HG03342 (cell line): ENCODE measurements at regions not wholly inside any gene's neighbourhood (a gene's known extent, or its start where the extent isn't known, plus 50 kb on each side); places are given as distances from the start of the nearest gene placed in this dataset.
"Not testable (repeated sequence)": the region's sequence is repeated elsewhere in the genome, so short reads cannot be mapped to it uniquely, and the experiment has no call there.

Experiments
- ATAC-seq: cut with Tn5 transposase; IDR thresholded peaks from one replicate; pipeline ENCODE4 v1.9.1; 2021; ENCODE audit warnings: mild to moderate bottlenecking, moderate library complexity; ENCODE audit not compliant: unreplicated experiment

DNA sequence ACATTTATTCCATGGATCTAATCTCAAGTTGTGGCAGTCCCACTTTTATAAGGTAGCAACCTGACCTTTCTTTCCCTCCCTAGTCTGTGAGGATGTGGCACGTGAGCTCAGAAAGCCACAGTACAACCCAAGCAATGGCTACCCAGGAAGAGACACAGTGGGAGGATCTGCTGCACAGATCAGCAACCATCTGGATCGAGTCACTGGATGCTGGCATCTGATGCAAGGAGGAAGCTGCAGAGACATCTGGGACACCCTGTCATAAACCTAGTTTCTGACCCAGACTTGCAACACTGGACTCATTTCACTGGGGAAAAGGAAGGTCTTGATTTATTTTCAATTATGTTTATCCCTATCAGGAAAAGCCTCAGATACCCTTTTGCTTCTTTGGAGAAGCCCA is 327.1 kb downstream of the PAPSS1 start:
- ATAC-seq = no peak

- ATAC-seq = no peak
These were observed 327.7 kb downstream of the PAPSS1 start for GRCh38 chr4:107392380-107392779.

DNA sequence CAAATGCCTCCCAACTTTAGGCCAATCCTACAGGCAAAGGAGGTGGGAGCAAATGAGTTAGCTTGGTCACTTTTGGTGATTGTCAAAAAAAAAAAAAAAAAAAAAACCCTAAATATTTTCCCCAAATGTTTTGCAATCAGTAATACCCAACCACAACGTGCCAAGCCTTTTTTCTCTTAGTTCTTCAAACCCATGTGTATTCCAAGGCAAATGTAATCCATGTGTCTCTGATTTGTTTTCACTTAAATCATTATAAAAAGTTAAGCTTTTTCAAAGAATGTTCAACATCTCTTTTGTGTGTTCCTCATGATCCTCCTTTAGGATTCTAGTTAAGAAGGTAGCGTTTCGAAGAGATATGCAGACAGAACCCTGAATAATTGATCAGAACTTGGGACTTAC is 328.4 kb downstream of the PAPSS1 start:
- ATAC-seq = no peak

- ATAC-seq = no peak
These were observed 328.9 kb downstream of the PAPSS1 start for GRCh38 chr4:107391009-107391629.

GRCh38 chr4:107389965-107390364 is 330.1 kb downstream of the PAPSS1 start:
- no peak for ATAC-seq

GRCh38 chr4:107388736-107389274 is 331.2 kb downstream of the PAPSS1 start:
- no peak for ATAC-seq

- no peak for ATAC-seq
These were observed 339.1 kb downstream of the PAPSS1 start for GRCh38 chr4:107380836-107381438.

DNA sequence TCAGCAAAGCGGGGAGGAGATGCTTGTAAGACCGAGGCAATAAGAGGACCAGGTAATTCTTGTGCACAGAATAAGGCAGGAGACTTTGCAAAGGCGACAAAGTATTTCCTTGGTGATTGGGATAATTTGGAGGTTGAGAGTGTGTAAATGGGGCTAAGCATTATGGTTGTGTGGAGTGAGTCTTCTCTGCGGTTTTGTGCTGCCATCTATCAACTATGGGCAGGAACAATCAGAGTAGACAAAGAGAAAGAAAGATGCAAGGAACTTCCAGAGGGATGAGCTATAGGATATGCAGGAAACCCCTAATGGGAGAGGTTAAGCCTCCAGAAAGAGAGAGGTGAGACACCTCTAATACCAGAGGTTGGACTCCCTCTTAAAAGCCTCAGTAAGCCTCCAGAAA is 339.8 kb downstream of the PAPSS1 start:
- no peak for ATAC-seq

GRCh38 chr4:107379054-107379869 is 340.8 kb downstream of the PAPSS1 start:
- no peak for ATAC-seq

DNA sequence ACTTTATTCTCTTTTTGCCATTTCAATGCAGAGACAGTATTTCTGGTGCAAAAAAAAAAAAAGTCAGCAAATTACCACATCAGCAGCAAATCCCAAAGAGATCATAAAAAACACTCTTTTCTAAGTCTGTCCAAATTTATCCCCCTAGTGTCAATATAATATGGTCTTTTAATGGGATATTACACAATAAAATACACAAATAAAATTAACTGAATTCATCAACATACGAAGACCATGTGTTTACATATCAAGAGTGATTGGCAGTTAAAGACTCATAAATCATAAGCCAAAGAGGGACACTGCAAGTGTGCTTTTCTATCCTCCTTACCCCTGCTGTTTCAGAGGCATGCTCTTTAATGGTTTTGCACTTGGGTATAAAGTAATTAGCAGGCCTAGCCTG is 340.2 kb upstream of the DKK2 start:
- no peak for ATAC-seq

DNA sequence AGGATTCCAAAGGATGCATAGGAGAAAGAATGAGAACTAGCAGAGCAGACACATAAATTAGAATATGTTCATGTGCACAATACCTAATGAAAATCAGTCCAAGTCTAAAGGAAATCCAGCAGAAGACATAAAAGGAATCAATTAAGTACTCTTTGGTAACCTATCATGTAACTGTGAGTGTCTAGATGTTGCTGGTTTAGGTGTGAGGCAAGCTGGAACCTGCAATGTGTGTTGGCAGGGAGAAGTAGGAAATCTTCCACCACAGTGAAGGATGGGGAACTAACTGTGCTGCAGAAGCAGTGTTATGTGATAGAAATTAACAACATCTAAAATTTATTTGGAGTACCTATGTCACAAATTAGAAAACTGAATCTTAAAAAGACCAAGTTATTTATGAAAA is 330.8 kb upstream of the DKK2 start:
- no peak for ATAC-seq

DNA sequence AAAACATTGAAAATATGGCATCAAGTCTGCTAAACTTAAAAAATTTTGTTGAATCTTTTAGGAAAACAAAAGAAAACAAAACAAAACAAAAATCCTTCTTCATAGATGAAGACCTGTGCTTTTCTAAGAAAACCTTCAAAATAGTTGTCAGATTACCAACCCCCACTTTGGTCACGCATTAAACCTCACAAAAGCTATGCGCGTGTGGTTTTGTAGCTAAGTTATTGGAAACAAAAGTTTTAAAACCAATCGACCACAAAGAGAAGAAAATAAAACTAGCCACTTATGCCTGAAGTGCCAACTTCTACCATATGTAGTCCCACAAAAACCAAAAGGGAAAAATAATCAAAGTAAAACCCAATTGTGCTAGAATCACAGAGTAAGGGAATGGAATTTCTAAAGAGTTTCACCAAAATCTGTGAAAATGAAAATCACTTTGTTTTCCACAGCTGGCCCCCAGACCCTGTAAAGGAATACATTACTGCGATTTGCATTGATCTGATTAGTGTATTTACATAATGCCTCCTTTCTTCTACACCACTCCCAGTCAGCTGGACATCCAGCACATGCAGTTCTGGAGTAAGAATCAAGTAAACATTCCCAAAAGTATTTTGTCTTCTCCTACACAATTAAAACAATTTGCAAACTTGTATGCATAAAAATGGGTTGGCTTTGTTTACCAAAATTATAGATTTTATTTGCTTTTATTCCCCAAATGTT is 330.1 kb upstream of the DKK2 start:
- no peak for ATAC-seq

DNA sequence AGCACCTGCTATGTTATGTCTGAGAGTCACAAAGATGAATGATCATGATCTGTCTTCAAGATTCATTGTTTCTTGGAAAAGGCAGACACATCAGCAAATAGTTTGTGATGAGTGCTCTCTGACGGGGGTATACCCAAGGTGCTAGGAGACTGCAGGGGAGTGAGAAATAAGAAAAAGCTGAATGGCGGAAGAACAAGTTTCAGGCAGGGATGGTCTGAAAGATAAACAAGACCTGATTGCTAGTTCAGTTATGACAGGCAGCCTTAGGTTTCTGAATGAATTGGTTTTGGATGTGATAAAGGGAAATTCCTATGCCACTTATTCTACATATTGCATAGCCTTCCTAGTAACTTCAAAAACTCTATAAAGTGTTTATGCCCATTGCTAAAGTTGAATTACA is 327.0 kb upstream of the DKK2 start:
- no peak for ATAC-seq

- ATAC-seq = no peak
These were observed 323.1 kb upstream of the DKK2 start for GRCh38 chr4:107359208-107359607.

- not testable (repeated sequence) for ATAC-seq
These were observed 318.2 kb upstream of the DKK2 start for GRCh38 chr4:107354304-107354703.

DNA sequence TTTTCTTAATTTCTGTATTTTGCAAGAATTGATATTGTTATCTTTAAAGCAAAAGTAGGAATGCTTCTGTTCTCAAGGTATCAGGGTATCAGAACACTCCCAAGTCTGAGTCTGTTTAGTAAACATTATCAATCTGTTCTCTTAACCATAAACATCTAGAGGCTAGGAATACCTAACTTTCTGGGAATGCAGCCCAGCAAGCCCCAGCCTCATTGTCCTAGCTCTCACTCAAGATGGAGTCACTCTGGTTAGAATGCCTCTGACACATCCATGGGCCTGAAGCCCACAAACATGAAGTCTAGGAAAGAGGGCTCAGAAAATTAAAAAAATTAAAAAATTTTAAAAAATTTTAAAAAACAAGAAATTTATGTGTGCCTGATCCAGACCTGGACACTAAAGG is 315.1 kb upstream of the DKK2 start:
- no peak for ATAC-seq

DNA sequence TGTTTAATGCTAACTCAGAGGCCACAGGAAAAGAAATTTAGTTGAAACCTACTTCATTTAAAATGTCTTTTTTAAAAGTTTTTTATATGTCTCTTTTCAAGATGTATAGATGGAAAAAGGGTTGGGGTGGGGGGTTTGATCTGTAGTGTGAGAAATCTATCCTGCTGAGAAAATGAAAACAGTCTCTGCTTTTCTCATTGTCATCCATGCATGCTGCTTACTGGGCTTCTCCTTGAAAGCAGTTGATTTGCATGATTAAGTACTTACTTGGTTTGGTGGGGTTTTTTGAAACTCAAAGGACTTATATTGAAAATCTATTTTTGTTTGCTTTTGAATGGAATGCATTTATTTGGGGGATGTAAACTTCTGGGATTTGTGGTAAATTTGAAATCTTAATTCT is 313.6 kb upstream of the DKK2 start:
- no peak for ATAC-seq

GRCh38 chr4:107349266-107349665 is 313.2 kb upstream of the DKK2 start:
- no peak for ATAC-seq

DNA sequence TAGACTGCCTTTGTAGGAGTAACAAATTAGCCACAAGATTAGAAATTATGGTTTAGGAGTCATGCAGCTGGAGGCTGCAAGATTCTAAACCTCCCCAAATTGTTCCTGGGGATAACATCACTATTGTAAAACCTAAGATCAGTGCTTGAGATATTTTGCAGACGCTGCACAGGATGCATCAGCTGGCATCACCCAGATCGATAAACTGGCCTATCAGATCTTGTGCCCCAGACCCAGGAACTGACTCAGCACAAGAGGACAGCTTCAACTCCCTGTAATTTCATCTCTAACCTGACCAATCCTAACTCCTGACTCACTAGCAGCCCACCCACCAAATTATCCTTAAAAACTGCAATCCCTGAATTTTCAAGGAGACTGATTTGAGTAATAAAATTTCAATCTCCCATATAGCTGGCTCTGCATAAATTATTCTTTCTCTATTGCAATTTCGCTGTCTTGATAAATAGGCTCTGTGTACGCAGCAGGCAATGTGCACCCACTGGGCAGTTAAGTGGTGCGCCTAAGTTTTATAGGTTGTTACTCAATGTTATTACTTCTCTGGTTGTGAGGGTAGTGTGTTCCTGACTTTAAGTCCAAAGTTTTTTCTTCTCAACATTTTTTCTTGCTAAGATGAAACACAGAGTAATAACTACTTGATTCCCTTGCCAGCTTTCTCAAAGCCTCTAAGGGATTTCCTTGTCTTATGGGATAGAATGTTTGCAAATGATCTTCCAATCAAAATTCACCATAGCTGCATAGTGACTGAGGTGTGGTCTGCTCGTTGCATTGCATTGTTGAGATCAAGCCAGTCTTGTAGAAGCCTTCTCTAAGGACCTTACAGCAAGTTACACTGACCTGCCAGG is 312.3 kb upstream of the DKK2 start:
- ATAC-seq = no peak

- no peak for ATAC-seq
These were observed 297.4 kb upstream of the DKK2 start for GRCh38 chr4:107333518-107333917.
